Loucy (cell line): ENCODE measurements at regions not wholly inside any gene's neighbourhood (a gene's known extent, or its start where the extent isn't known, plus 50 kb on each side); places are given as distances from the start of the nearest gene placed in this dataset.
"Not testable (repeated sequence)": the region's sequence is repeated elsewhere in the genome, so short reads cannot be mapped to it uniquely, and the experiment has no call there.

Source experiments
- H2AFZ ChIP-seq: fragments of 200-600 bp; sonication (generic); 2 replicates; pipeline ENCODE4 v1.6.0; 2016; ENCODE audit warnings: antibody characterized with exemption, mild to moderate bottlenecking, low read length, moderate library complexity
- H3F3A ChIP-seq: fragments of 200-600 bp; 2 replicates; pipeline ENCODE4 v1.6.0; 2016; ENCODE audit warnings: antibody characterized with exemption, low read depth, mild to moderate bottlenecking
- H3K27me3 ChIP-seq: fragments of 200-600 bp; sonication (generic); 2 replicates; pipeline ENCODE4 v1.6.1; 2014; ENCODE audit warnings: low read length, mild to moderate bottlenecking; ENCODE audit not compliant: insufficient read depth, poor library complexity, severe bottlenecking
- H3K36me3 ChIP-seq: fragments of 200-600 bp; sonication (generic); 2 replicates; pipeline ENCODE4 v1.6.1; 2016; ENCODE audit warnings: low read length; ENCODE audit not compliant: insufficient read depth
- H3K4me1 ChIP-seq: fragments of 200-600 bp; sonication (generic); 2 replicates; pipeline ENCODE4 v1.5.1; 2014; ENCODE audit warnings: low read length, mild to moderate bottlenecking; ENCODE audit not compliant: insufficient read depth, poor library complexity, severe bottlenecking
- H3K4me2 ChIP-seq: fragments of 200-600 bp; sonication (generic); 2 replicates; pipeline ENCODE4 v1.6.0; 2014; ENCODE audit warnings: antibody characterized with exemption, low read length, low read depth, mild to moderate bottlenecking; ENCODE audit not compliant: poor library complexity, severe bottlenecking
- H3K4me3 ChIP-seq: fragments of 200-600 bp; sonication (generic); 2 replicates; pipeline ENCODE4 v1.5.1; 2014; ENCODE audit warnings: low read length, mild to moderate bottlenecking, mixed read lengths; ENCODE audit not compliant: poor library complexity, severe bottlenecking
- H3K79me2 ChIP-seq: fragments of 200-600 bp; sonication (generic); 2 replicates; pipeline ENCODE4 v1.6.1; 2014; ENCODE audit warnings: low read length; ENCODE audit not compliant: insufficient read depth
- H3K9ac ChIP-seq: fragments of 200-600 bp; sonication (generic); 2 replicates; pipeline ENCODE4 v1.6.0; 2014; ENCODE audit warnings: mild to moderate bottlenecking, low read depth, low read length, moderate library complexity; ENCODE audit not compliant: poor library complexity, severe bottlenecking
- H3K9me2 ChIP-seq: fragments of 200-600 bp; sonication (generic); replicated peaks from 2 replicates; pipeline ENCODE4 v1.6.1; 2016; ENCODE audit warnings: low read depth, low read length, mixed read lengths
- H3K9me3 ChIP-seq: fragments of 200-600 bp; sonication (generic); 2 replicates; pipeline ENCODE4 v1.6.1; 2014; ENCODE audit warnings: mild to moderate bottlenecking, antibody characterized with exemption, low read length, low read depth; ENCODE audit not compliant: insufficient read depth
- H4K20me1 ChIP-seq: fragments of 200-600 bp; sonication (generic); 2 replicates; pipeline ENCODE4 v1.6.0; 2014; ENCODE audit warnings: antibody characterized with exemption, low read length, mild to moderate bottlenecking; ENCODE audit not compliant: insufficient read depth, poor library complexity, severe bottlenecking
- CTCF ChIP-seq: fragments of 200-600 bp; sonication (generic); conservative IDR thresholded peaks from 2 replicates; pipeline ENCODE4 v1.5.1; 2014; ENCODE audit warnings: mild to moderate bottlenecking, antibody characterized with exemption, low read length
- EZH2phosphoT487 ChIP-seq: fragments of 200-600 bp; IDR thresholded peaks from 2 replicates; pipeline ENCODE4 v1.6.1; 2018; ENCODE audit warnings: antibody characterized with exemption, mild to moderate bottlenecking, moderate library complexity, borderline replicate concordance

DNA sequence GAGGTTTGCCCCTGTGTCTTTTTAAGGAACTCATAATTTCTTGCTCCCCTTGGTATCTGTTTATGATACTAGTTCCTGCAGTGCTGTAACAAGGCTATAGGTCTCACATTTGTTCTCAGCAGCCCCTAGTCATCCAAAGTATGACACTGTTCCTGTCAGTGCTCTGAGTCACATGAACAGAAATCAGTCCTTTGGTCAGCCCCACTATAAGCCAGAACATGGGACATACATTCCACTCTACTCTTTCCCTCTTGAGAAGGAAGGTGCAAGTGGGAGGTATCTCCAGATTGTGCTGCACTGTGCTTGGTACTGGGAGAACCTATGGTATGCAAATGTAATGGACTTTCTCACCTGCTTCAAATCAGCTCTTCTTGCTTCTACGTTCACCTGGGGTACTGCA lies 87.0 kb downstream of the IARS1 start:
- no peak for TF ChIP-seq CTCF
- TF ChIP-seq EZH2phosphoT487: no peak
- no peaks in the 10 kb centered on the region for H3K4me1 ChIP-seq
- no peak overlapping the region for H3K9ac ChIP-seq
- H2AFZ ChIP-seq: no peak overlapping the region
- H3K4me2 ChIP-seq: no peak overlapping the region
- no peaks in the 10 kb centered on the region for H3K79me2 ChIP-seq
- H4K20me1 ChIP-seq: no peaks in the 10 kb centered on the region
- peaks cover 41% of the 10 kb centered on the region for H3K36me3 ChIP-seq
- no peaks in the 10 kb centered on the region for H3K27me3 ChIP-seq
- H3K9me2 ChIP-seq: no peaks in the 10 kb centered on the region
- H3F3A ChIP-seq: no peaks in the 10 kb centered on the region
- no peak overlapping the region for H3K4me3 ChIP-seq
- no peaks in the 10 kb centered on the region for H3K9me3 ChIP-seq

- not testable (repeated sequence) for H3K4me1 ChIP-seq, H3F3A ChIP-seq, H4K20me1 ChIP-seq, H3K9ac ChIP-seq, H3K27me3 ChIP-seq, H3K9me2 ChIP-seq, H3K4me2 ChIP-seq, H3K9me3 ChIP-seq, H2AFZ ChIP-seq, H3K4me3 ChIP-seq, H3K79me2 ChIP-seq
- H3K36me3 ChIP-seq: peaks cover 15% of the 10 kb centered on the region; the same call in 1 of the 2 replicates
These were observed 88.7 kb upstream of the SPTLC1 start for GRCh38 chr9:92203887-92204286.

GRCh38 chr9:92198237-92198636 lies 83.0 kb upstream of the SPTLC1 start:
- H3K9me3 ChIP-seq, H3F3A ChIP-seq, H3K4me3 ChIP-seq, H4K20me1 ChIP-seq, H3K36me3 ChIP-seq, H3K9me2 ChIP-seq, H2AFZ ChIP-seq, H3K4me1 ChIP-seq, H3K9ac ChIP-seq, H3K79me2 ChIP-seq, H3K4me2 ChIP-seq, H3K27me3 ChIP-seq: not testable (repeated sequence)

DNA sequence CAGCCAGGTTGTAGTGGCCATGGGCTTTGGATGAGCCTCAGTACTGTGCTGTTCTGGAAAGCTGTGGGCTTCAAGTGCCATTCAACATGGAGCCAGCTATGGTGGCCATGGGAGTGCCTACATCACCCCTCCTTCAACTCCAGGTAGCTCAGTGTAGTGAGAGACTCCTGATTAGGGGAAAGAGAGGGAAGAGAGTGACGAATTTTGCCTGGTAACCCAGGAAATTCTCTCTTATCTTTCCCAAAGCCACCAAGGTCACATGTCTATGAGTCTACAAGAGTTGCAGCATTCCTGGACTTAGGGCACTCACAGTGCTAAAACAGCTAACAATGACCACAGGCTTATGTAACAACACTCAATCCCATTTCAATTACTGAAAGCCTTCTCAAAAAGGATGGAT lies 81.7 kb upstream of the SPTLC1 start:
- Histone ChIP-seq H3K36me3 (no peaks in the 10 kb centered on the region), H3F3A (no peaks in the 10 kb centered on the region), H3K4me2 (no peak overlapping the region), H3K27me3 (no peaks in the 10 kb centered on the region), H3K9me2 (no peaks in the 10 kb centered on the region), H3K9ac (no peak overlapping the region), H3K4me1 (peaks cover 3% of the 10 kb centered on the region), H3K79me2 (no peaks in the 10 kb centered on the region), H3K4me3 (no peak overlapping the region), H4K20me1 (no peaks in the 10 kb centered on the region), H2AFZ (no peak overlapping the region), H3K9me3 (no peaks in the 10 kb centered on the region)
- no peak for TF ChIP-seq CTCF
- no peak for TF ChIP-seq EZH2phosphoT487
